HG03196 (cell line): ENCODE measurements at regions not wholly inside any gene's neighbourhood (a gene's known extent, or its start where the extent isn't known, plus 50 kb on each side); places are given as distances from the start of the nearest gene placed in this dataset.

Experiments used
- ATAC-seq: cut with Tn5 transposase; IDR thresholded peaks from one replicate; pipeline ENCODE4 v1.9.1; 2021; ENCODE audit not compliant: unreplicated experiment

GRCh38 chr13:85314686-85315085 lies 484.5 kb downstream of the SLITRK6 start:
- no peak for ATAC-seq

- ATAC-seq: no peak
Observed at GRCh38 chr13:85313761-85314503, 485.3 kb downstream of the SLITRK6 start.

- no peak for ATAC-seq
Observed at GRCh38 chr13:85312071-85312470, 487.1 kb downstream of the SLITRK6 start.

- no peak for ATAC-seq
Observed at GRCh38 chr13:85303630-85304029, 495.6 kb downstream of the SLITRK6 start.

- ATAC-seq: no peak
Observed at GRCh38 chr13:85298387-85298924, 500.8 kb downstream of the SLITRK6 start.

- ATAC-seq: no peak
Observed at GRCh38 chr13:85288698-85289097, 510.5 kb downstream of the SLITRK6 start.

- ATAC-seq: no peak
Observed at GRCh38 chr13:85287528-85287927, 511.7 kb downstream of the SLITRK6 start.

- ATAC-seq: no peak
Observed at GRCh38 chr13:85286081-85286480, 513.1 kb downstream of the SLITRK6 start.

- ATAC-seq: no peak
Observed at GRCh38 chr13:85284349-85284748, 514.9 kb downstream of the SLITRK6 start.

- ATAC-seq: no peak
Observed at GRCh38 chr13:85283408-85283807, 515.8 kb downstream of the SLITRK6 start.

- ATAC-seq: no peak
Observed at GRCh38 chr13:85282876-85283275, 516.3 kb downstream of the SLITRK6 start.

- ATAC-seq: no peak
Observed at GRCh38 chr13:85278851-85279250, 520.4 kb downstream of the SLITRK6 start.

GRCh38 chr13:85277748-85278147 lies 521.5 kb downstream of the SLITRK6 start:
- no peak for ATAC-seq

GRCh38 chr13:85266771-85267170 lies 532.4 kb downstream of the SLITRK6 start:
- ATAC-seq: no peak

- ATAC-seq: no peak
Observed at GRCh38 chr13:85266331-85266730, 532.9 kb downstream of the SLITRK6 start.

GRCh38 chr13:85265296-85265695 lies 533.9 kb downstream of the SLITRK6 start:
- ATAC-seq: no peak

GRCh38 chr13:85262499-85262898 lies 536.7 kb downstream of the SLITRK6 start:
- ATAC-seq: no peak

- no peak for ATAC-seq
Observed at GRCh38 chr13:85261757-85262346, 537.4 kb downstream of the SLITRK6 start.

GRCh38 chr13:85260896-85261295 lies 538.3 kb downstream of the SLITRK6 start:
- no peak for ATAC-seq

GRCh38 chr13:85255978-85256377 lies 543.2 kb downstream of the SLITRK6 start:
- no peak for ATAC-seq

- ATAC-seq: no peak
Observed at GRCh38 chr13:85254641-85255040, 544.6 kb downstream of the SLITRK6 start.

GRCh38 chr13:85249151-85249550 lies 550.1 kb downstream of the SLITRK6 start:
- ATAC-seq: no peak
